ENCODE measurements at regions not wholly inside any gene's neighbourhood (a gene's known extent, or its start where the extent isn't known, plus 50 kb on each side); places are given as distances from the start of the nearest gene placed in this dataset.
A peak's percentile ranks its signal among the peaks of the same experiment; 100 is the strongest.

- peak; percentile 62 to 79 for DNase-seq (ENCODE audit: low read depth in 2 of 2)
- peak overlapping the region; percentile 46 to 52 for H3K4me3 ChIP-seq (replicated peaks in 1 of 2; ENCODE audit: low read depth in 2 of 2, low read length in 2 of 2)
- peak; percentile 51 for TF ChIP-seq CTCF (IDR thresholded peaks at IDR 0.05; ENCODE audit: low read depth, low read length)
These were observed 141.9 kb upstream of the CTAGE1 start for GRCh38 chr18:22559414-22560274.

DNA sequence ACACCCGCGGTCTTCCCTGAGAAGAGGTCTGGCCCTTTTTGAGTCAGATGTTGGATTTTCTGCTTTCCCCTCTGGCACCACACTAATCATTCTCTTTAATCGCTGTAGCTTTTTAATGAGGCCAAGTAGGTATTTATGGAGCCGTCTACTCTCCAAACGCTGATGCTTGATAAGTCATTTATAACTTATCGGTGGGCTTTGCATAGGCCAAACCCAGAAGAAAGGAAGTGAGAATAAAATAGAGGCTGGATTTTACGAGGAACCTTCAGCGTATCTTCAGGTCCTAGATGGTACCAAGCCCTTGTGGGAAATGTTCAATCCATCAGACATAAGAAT is 142.5 kb upstream of the CTAGE1 start:
- TF ChIP-seq CTCF (IDR thresholded peaks at IDR 0.05; ENCODE audit: low read depth, low read length) = no peak
- peak overlapping the region; percentile 27 to 52 for H3K4me3 ChIP-seq (replicated peaks in 1 of 2; ENCODE audit: low read depth in 2 of 2, low read length in 2 of 2)
- DNase-seq (ENCODE audit: low read depth in 2 of 2) = no peak

DNA sequence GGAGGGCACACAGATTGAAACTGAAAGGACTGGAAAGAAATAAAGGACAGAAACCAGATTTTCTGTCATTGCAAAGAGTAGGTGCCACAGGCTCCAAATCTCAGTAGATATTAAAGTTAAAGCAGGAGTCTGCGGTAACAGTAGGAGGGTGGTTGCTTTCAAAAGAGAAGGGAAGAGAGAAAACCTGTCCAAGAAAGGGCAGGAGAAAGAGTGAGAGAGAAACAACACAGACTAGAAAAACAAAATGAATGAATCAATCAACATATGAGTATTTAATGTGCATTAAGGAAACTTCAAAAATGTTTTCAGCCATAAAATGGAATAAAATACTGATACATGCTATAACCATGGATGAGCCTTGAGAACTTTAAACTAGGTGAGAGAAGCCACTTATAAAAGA is 143.1 kb upstream of the CTAGE1 start:
- DNase-seq (ENCODE audit: low read depth in 2 of 2) = no peak
- H3K4me3 ChIP-seq (replicated peaks in 1 of 2; ENCODE audit: low read depth in 2 of 2, low read length in 2 of 2) = no peak overlapping the region
- TF ChIP-seq CTCF (IDR thresholded peaks at IDR 0.05; ENCODE audit: low read depth, low read length) = no peak

- no peak overlapping the region for H3K4me3 ChIP-seq (replicated peaks in 1 of 2; ENCODE audit: low read depth in 2 of 2, low read length in 2 of 2)
- peak; percentile 95 to 97 for DNase-seq (ENCODE audit: low read depth in 2 of 2)
- TF ChIP-seq CTCF (IDR thresholded peaks at IDR 0.05; ENCODE audit: low read depth, low read length) = peak; percentile 80
These were observed 145.5 kb upstream of the CTAGE1 start for GRCh38 chr18:22563164-22563583.

- H3K4me3 ChIP-seq (replicated peaks in 1 of 2; ENCODE audit: low read depth in 2 of 2, low read length in 2 of 2) = no peak overlapping the region
- TF ChIP-seq CTCF (IDR thresholded peaks at IDR 0.05; ENCODE audit: low read depth, low read length) = no peak
- peak; percentile 55 to 83 for DNase-seq (ENCODE audit: low read depth in 2 of 2)
These were observed 146.3 kb upstream of the CTAGE1 start for GRCh38 chr18:22564036-22564435.

DNA sequence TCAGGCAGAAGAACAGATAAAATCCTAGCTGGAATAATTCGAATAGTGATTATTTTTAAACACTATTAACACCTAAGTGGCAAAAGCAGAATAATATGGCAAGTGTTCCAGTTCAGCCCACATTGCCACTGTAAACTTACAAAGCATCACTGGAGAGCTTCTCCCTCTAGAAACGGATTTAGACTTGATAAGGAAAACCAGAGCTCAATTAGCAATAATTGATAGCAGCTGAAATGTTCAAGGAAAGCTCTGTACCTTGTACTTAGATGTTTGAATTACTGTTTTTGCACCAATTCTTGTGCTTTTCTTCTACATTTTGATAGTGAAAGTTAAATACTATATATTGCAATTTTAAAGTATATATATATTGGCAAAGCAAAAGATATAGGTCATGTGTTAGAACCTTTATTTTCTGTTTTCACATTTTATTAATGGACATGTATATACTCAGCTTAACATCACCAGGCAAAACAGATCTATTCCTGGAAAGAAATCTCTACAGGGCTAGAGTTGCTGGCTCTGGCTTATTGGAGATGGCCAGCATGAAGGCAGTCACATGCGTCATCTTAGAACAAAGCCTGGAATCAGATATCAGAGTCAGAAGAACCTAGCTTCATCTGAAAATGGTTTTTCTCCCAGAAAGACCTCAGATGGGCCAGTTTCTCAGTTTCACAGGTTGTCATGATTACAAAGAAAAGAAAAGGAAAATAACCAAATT is 149.1 kb upstream of the CTAGE1 start:
- TF ChIP-seq CTCF (IDR thresholded peaks at IDR 0.05; ENCODE audit: low read depth, low read length) = no peak
- DNase-seq (ENCODE audit: low read depth in 2 of 2) = no peak

More for the DNA sequence above, 149.1 kb upstream of the CTAGE1 start:
- no peak overlapping the region for H3K4me3 ChIP-seq (replicated peaks in 1 of 2; ENCODE audit: low read depth in 2 of 2, low read length in 2 of 2)

Measured in cardiac fibroblast (primary cell).